Effector memory CD8-positive, alpha-beta T cell (primary cell): ENCODE measurements at regions not wholly inside any gene's neighbourhood (a gene's known extent, or its start where the extent isn't known, plus 50 kb on each side); places are given as distances from the start of the nearest gene placed in this dataset.

Experiments
- ATAC-seq: fragments of 150-1000 bp; cut with Tn5 transposase; replicated peaks from 2 replicates; pipeline ENCODE4 v1.10.0; 2021; ENCODE audit warnings: mild to moderate bottlenecking, moderate library complexity
- DNase-seq, 3 experiments: peaks; one replicate each; pipeline ENCODE4 v3.0.0; 2021
- H3K27ac Mint-ChIP-seq, 2 donors: one replicate each; pipeline ENCODE4 v1.8.0; 2022; ENCODE audit warnings: mild to moderate bottlenecking in 2 of 2, mixed read lengths in 2 of 2, moderate library complexity in 2 of 2
- H3K27me3 Mint-ChIP-seq, 2 donors: one replicate each; pipeline ENCODE4 v1.8.0; 2022; ENCODE audit warnings: mixed read lengths in 2 of 2
- H3K36me3 Mint-ChIP-seq: one replicate; pipeline ENCODE4 v1.8.0; 2022; ENCODE audit warnings: mild to moderate bottlenecking, moderate library complexity, mixed read lengths; ENCODE audit not compliant: insufficient read depth
- H3K4me1 Mint-ChIP-seq, 2 donors: one replicate each; pipeline ENCODE4 v1.8.0; 2022; ENCODE audit warnings: low read depth in 2 of 2, mixed read lengths in 2 of 2
- H3K4me3 Mint-ChIP-seq, 2 donors: one replicate each; pipeline ENCODE4 v1.8.0; 2022; ENCODE audit warnings: mild to moderate bottlenecking in 2 of 2, mixed read lengths in 2 of 2, moderate library complexity in 2 of 2
- H3K9me3 Mint-ChIP-seq, 2 donors: one replicate each; pipeline ENCODE4 v1.8.0; 2022; ENCODE audit warnings: mixed read lengths in 2 of 2

GRCh38 chr7:98679741-98680140, 62.7 kb downstream of the NPTX2 start:
- H3K27me3 Mint-ChIP-seq, result peaks cover 10 to 22% of the 10 kb centered on the region in 2 donors
- H3K4me1 Mint-ChIP-seq, result no peaks in the 10 kb centered on the region
- ATAC-seq, result no peak
- H3K9me3 Mint-ChIP-seq, result no peaks in the 10 kb centered on the region
- H3K4me3 Mint-ChIP-seq, result no peak overlapping the region
- H3K27ac Mint-ChIP-seq, result no peak overlapping the region
- no peak for DNase-seq
- H3K36me3 Mint-ChIP-seq, result no peaks in the 10 kb centered on the region

DNA sequence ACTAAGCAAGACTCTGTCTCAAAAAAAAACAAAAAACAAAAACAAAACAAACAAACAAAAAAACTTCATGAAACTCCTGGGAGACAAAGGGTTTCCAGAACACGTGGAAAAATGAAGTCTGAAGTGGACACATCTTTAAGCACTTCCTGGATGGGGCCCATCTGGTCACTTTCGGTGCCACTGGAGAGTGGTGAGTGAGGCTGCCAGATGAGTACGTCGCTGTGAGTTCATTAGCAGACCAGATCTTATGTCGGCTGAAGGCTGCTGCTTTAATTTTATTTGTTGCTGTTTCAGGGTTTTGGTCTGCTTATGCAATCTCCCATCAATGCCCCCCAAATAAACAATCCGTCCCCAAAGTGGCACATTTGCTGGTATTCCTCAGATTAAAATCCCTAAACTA, 64.4 kb downstream of the NPTX2 start:
- Mint-ChIP-seq H3K4me1 (no peaks in the 10 kb centered on the region), H3K4me3 (no peak overlapping the region)
- no peak for ATAC-seq

GRCh38 chr7:98681951-98682350, 64.9 kb downstream of the NPTX2 start:
- Mint-ChIP-seq H3K27me3 (peaks cover 10 to 22% of the 10 kb centered on the region in 2 donors), H3K4me3 (no peak overlapping the region), H3K36me3 (no peaks in the 10 kb centered on the region), H3K27ac (no peak overlapping the region), H3K9me3 (peaks cover 7 to 8% of the 10 kb centered on the region in 2 donors), H3K4me1 (no peaks in the 10 kb centered on the region)
- ATAC-seq (no peak), DNase-seq (no peak)

More for the DNA sequence above, 64.4 kb downstream of the NPTX2 start:
- peaks cover 4 to 5% of the 10 kb centered on the region in 2 donors for H3K9me3 Mint-ChIP-seq
- peaks cover 10 to 22% of the 10 kb centered on the region in 2 donors for H3K27me3 Mint-ChIP-seq
- no peaks in the 10 kb centered on the region for H3K36me3 Mint-ChIP-seq
- H3K27ac Mint-ChIP-seq, result no peak overlapping the region
- no peak for DNase-seq

DNA sequence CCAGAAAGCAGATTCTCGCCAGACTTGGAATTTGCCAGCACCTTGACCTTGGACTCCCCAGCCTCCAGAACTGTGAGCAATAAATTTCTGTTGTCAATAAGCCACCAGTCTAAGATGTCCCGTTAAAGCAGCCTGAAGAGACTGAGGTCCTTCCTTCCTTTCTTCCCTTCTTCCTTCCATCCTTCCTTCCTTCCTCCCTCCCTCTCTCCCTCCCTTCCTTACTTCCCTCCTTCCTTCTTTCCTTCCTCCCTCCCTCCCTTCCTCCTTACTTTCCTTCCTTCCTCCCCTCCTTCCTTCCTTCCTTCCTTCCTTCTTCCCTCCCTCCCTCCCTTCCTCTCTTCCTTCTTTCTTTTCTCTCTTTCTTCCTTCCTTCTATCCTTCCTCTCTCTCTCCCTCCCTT, 66.4 kb downstream of the NPTX2 start:
- Mint-ChIP-seq H3K36me3 (no peaks in the 10 kb centered on the region), H3K27me3 (peaks cover 10 to 22% of the 10 kb centered on the region in 2 donors)

DNA sequence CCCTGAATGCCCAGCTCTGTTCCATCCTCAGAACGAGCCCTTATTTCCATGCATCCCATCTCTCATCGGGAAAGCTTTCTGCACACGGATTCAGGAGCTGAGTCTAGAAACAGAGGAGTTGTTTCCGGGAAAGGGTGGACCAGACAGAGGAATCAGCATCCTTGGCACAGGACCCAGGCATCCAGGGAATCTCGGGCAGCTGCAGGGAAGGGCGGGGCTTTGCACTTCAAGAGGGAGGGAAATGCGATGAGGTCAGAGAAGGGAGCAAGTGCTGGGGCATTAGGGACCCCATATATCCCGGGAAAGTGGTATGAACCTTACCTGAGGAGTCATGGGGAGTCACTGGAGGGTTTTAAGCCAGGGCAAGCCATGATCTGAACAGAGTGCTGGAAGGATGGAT, 68.5 kb downstream of the NPTX2 start:
- ATAC-seq (no peak), DNase-seq (no peak)
- Mint-ChIP-seq H3K27me3 (peaks cover 10 to 12% of the 10 kb centered on the region in 2 donors), H3K9me3 (peaks cover 8 to 14% of the 10 kb centered on the region in 2 donors), H3K4me1 (no peaks in the 10 kb centered on the region), H3K27ac (no peak overlapping the region), H3K36me3 (no peaks in the 10 kb centered on the region), H3K4me3 (no peak overlapping the region)

More for the DNA sequence above, 66.4 kb downstream of the NPTX2 start:
- Mint-ChIP-seq H3K9me3 (peaks cover 8 to 10% of the 10 kb centered on the region in 2 donors), H3K27ac (no peak overlapping the region), H3K4me1 (no peaks in the 10 kb centered on the region), H3K4me3 (no peak overlapping the region)
- DNase-seq (no peak), ATAC-seq (no peak)

- Mint-ChIP-seq H3K4me1 (no peaks in the 10 kb centered on the region), H3K36me3 (no peaks in the 10 kb centered on the region), H3K9me3 (peaks cover 8 to 14% of the 10 kb centered on the region in 2 donors), H3K27ac (no peak overlapping the region), H3K4me3 (no peak overlapping the region), H3K27me3 (peaks cover 7 to 10% of the 10 kb centered on the region in 2 donors)
- DNase-seq, result no peak
- no peak for ATAC-seq
These were observed 69.5 kb downstream of the NPTX2 start for GRCh38 chr7:98686466-98687080.

- Mint-ChIP-seq H3K27ac (no peak overlapping the region), H3K4me3 (no peak overlapping the region), H3K36me3 (no peaks in the 10 kb centered on the region), H3K9me3 (peaks cover 8 to 14% of the 10 kb centered on the region in 2 donors), H3K27me3 (peaks cover 5 to 10% of the 10 kb centered on the region in 2 donors), H3K4me1 (no peaks in the 10 kb centered on the region)
- DNase-seq, result no peak
- no peak for ATAC-seq
These were observed 70.1 kb downstream of the NPTX2 start for GRCh38 chr7:98687111-98687751.

- peaks cover 10% of the 10 kb centered on the region in 2 donors for H3K27me3 Mint-ChIP-seq
- no peak overlapping the region for H3K4me3 Mint-ChIP-seq
- no peak overlapping the region for H3K27ac Mint-ChIP-seq
- H3K36me3 Mint-ChIP-seq, result no peaks in the 10 kb centered on the region
- DNase-seq, result no peak
- no peak for ATAC-seq
- H3K9me3 Mint-ChIP-seq, result peaks cover 2 to 8% of the 10 kb centered on the region in 2 donors
- no peaks in the 10 kb centered on the region for H3K4me1 Mint-ChIP-seq
These were observed 74.5 kb downstream of the NPTX2 start for GRCh38 chr7:98691619-98692018.

DNA sequence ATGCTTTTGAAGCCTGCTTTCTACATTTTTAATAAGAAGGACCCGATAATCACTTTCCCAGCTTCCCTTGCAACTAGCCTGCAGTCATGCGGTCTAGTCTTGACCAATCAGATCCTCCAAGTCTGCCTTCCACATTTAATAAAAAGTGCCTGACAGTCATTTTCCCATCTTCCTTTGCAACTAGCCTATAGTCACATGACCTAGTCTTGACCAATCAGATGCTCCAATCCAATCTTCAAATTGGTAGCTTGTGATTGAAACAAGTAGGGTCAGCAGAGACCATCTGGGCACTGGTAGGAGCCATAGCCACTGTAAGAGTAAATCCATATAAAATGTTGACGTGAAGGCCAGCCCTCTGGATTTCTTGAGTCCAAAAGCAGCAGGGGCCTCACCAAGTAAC, 80.0 kb downstream of the NPTX2 start:
- H3K27ac Mint-ChIP-seq, result no peak overlapping the region
- H3K36me3 Mint-ChIP-seq, result no peaks in the 10 kb centered on the region

GRCh38 chr7:98697485-98698240, 80.6 kb downstream of the NPTX2 start:
- peaks cover 4 to 7% of the 10 kb centered on the region in 2 donors for H3K9me3 Mint-ChIP-seq
- ATAC-seq, result no peak
- no peak overlapping the region for H3K4me3 Mint-ChIP-seq
- no peaks in the 10 kb centered on the region for H3K36me3 Mint-ChIP-seq
- H3K27me3 Mint-ChIP-seq, result peaks cover 10 to 18% of the 10 kb centered on the region in 2 donors
- no peaks in the 10 kb centered on the region for H3K4me1 Mint-ChIP-seq
- H3K27ac Mint-ChIP-seq, result no peak overlapping the region
- DNase-seq, result no peak

More for the DNA sequence above, 80.0 kb downstream of the NPTX2 start:
- Mint-ChIP-seq H3K4me1 (no peaks in the 10 kb centered on the region), H3K4me3 (no peak overlapping the region), H3K9me3 (peaks cover 4 to 7% of the 10 kb centered on the region in 2 donors), H3K27me3 (peaks cover 10 to 18% of the 10 kb centered on the region in 2 donors)
- ATAC-seq, result no peak
- no peak for DNase-seq

GRCh38 chr7:98698976-98699375, 81.9 kb downstream of the NPTX2 start:
- Mint-ChIP-seq H3K36me3 (no peaks in the 10 kb centered on the region), H3K9me3 (peaks cover 4 to 7% of the 10 kb centered on the region in 2 donors), H3K4me1 (no peaks in the 10 kb centered on the region), H3K4me3 (no peak overlapping the region), H3K27me3 (peaks cover 15 to 18% of the 10 kb centered on the region in 2 donors), H3K27ac (no peak overlapping the region)
- DNase-seq (no peak), ATAC-seq (no peak)

DNA sequence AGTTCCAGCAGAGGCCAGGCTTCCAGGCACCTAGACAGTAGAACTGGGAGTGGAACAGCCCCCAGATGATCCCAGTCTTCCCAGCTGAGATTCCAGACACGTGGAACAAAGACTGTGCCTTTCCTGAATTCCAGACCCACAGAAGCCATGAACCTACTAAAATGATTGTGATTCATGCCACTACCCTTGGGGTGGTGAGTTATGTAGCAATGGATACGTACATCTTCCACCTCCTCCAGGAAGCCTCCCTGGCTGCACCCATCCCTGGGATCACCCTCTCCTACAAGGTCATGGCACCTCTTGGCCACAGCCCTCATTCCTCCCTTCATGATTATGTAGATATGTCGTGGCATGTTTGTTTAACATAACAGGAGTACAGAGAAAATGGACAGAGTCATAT, 83.4 kb downstream of the NPTX2 start:
- no peaks in the 10 kb centered on the region for H3K4me1 Mint-ChIP-seq
- ATAC-seq, result no peak
- H3K36me3 Mint-ChIP-seq, result no peaks in the 10 kb centered on the region

DNA sequence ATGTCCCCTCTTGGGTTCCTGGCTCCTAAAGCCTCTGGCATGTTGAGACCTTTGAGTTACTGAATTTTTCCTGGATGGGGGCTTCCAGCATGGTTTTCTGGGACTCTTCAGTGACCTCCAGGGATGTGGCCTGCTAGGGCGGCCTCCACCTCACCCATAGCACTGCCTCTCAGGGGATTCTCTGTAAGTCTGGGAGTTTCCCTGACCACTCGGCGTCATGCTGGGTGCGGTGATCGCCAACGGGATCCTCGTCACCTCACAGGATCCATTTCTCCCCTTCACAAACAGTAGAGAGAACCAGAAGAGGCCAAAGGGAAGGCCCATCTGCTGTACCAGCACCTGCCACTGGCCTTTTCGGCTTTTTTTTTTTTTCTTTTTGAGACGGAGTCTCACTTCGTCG, 84.3 kb downstream of the NPTX2 start:
- H3K27me3 Mint-ChIP-seq, result peaks cover 20 to 21% of the 10 kb centered on the region in 2 donors
- no peaks in the 10 kb centered on the region for H3K36me3 Mint-ChIP-seq
- DNase-seq (no peak), ATAC-seq (no peak)
- no peak overlapping the region for H3K27ac Mint-ChIP-seq
- no peak overlapping the region for H3K4me3 Mint-ChIP-seq
- H3K9me3 Mint-ChIP-seq, result peaks cover 4 to 7% of the 10 kb centered on the region in 2 donors
- no peaks in the 10 kb centered on the region for H3K4me1 Mint-ChIP-seq

More for the DNA sequence above, 83.4 kb downstream of the NPTX2 start:
- peaks cover 17 to 18% of the 10 kb centered on the region in 2 donors for H3K27me3 Mint-ChIP-seq
- no peak overlapping the region for H3K4me3 Mint-ChIP-seq
- DNase-seq, result no peak
- H3K27ac Mint-ChIP-seq, result no peak overlapping the region
- H3K9me3 Mint-ChIP-seq, result peaks cover 4 to 7% of the 10 kb centered on the region in 2 donors
